Gastroesophageal sphincter (tissue), 4 donors: ENCODE measurements at regions not wholly inside any gene's neighbourhood (a gene's known extent, or its start where the extent isn't known, plus 50 kb on each side); places are given as distances from the start of the nearest gene placed in this dataset.

Experiments
- ATAC-seq: fragments of 150-250 bp; one replicate; pipeline ENCODE4 v1.9.1; 2016; ENCODE audit warnings: mild to moderate bottlenecking, moderate library complexity
- H3K27ac ChIP-seq, 4 donors: fragments of 200-600 bp; sonication (generic) in 3 of 4; 1 replicate in 3 of 4; 2 replicates in 1 of 4; pipeline ENCODE4 v1.5.1; 2016 to 2019
- H3K27me3 ChIP-seq: fragments of 200-600 bp; sonication (generic); one replicate; pipeline ENCODE4 v1.5.1; 2019
- H3K36me3 ChIP-seq, 2 donors: fragments of 200-600 bp; sonication (generic); one replicate each; pipeline ENCODE4 v1.5.1; 2019; ENCODE audit warnings: control low read depth in 1 of 2
- H3K4me1 ChIP-seq, 3 donors: fragments of 200-600 bp; sonication (generic); 1 replicate in 2 of 3; 2 replicates in 1 of 3; pipeline ENCODE4 v1.5.1; 2016 to 2019; ENCODE audit warnings: control low read depth in 2 of 3
- H3K4me3 ChIP-seq, 2 donors: fragments of 200-600 bp; sonication (generic); one replicate each; pipeline ENCODE4 v1.5.1; 2019; ENCODE audit warnings: mild to moderate bottlenecking in 1 of 2, moderate library complexity in 1 of 2
- H3K9me3 ChIP-seq, 3 donors: fragments of 200-600 bp; sonication (generic); one replicate each; pipeline ENCODE4 v1.5.1; 2017 to 2019; ENCODE audit warnings: control low read depth in 2 of 3
- EP300 ChIP-seq: sonication (generic); formaldehyde crosslinking; IDR thresholded peaks from one replicate; pipeline ENCODE4 v1.6.1; 2017; ENCODE audit warnings: antibody characterized with exemption, mild to moderate bottlenecking
- POLR2A ChIP-seq, 2 donors: fragments of 450-650 bp; IDR thresholded peaks; one replicate each; pipeline ENCODE4 v1.6.1; 2017; ENCODE audit warnings: antibody characterized with exemption in 2 of 2, mild to moderate bottlenecking in 2 of 2, moderate library complexity in 1 of 2
- POLR2AphosphoS5 ChIP-seq: sonication (generic); formaldehyde crosslinking; IDR thresholded peaks from one replicate; pipeline ENCODE4 v1.6.1; 2017; ENCODE audit warnings: antibody characterized with exemption
- WGBS, 2 donors: methylation state at CpG; one replicate each; pipeline ENCODE4 v1.1.5; 2018; ENCODE audit warnings: low coverage in 1 of 2; 5-methylcytosine and 5-hydroxymethylcytosine counted together
- TF ChIP-seq, protein P1 (sequence below), 4 experiments: fragments of 200-600 bp in 2 of 4; fragments of 450-650 bp in 2 of 4; sonication (generic) in 1 of 4; IDR thresholded peaks; one replicate each; pipeline ENCODE4 v1.5.1; 2017 to 2019; ENCODE audit warnings: antibody characterized with exemption in 4 of 4, mild to moderate bottlenecking in 2 of 4, moderate library complexity in 2 of 4

DNA sequence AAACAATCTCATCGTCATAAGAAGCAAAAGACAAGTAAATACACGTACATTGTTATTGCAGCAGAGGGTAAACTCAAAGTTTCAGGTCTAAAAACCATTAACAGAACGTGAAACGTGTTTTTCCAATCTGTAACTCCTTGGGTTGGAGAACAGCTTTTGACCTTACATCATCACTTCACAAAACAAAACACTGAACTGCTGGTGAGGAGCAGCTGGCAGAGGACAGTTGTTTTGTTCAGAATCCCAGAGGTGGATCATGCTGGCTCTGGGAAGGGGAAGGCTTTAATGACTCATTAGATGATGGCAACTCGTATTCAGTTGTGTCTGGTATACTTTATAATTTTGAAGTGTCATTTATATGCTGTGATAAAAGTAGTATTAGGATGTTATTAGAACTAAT lies 923.0 kb upstream of the CELF2 start:
- peak; percentile 28 for ATAC-seq
- Histone ChIP-seq H3K27me3 (no peaks in the 10 kb centered on the region), H3K27ac (no peak overlapping the region), H3K9me3 (no peaks in the 10 kb centered on the region), H3K4me1 (no peaks in the 10 kb centered on the region), H3K4me3 (no peak overlapping the region), H3K36me3 (no peaks in the 10 kb centered on the region)
- WGBS, 2 donors: 33 to 43% methylated on average over 5 of the region's 5 CpGs
- TF ChIP-seq POLR2A (IDR thresholded peaks at IDR 0.05) (no peak), EP300 (no peak), POLR2AphosphoS5 (no peak)
- TF ChIP-seq, protein P1, sequence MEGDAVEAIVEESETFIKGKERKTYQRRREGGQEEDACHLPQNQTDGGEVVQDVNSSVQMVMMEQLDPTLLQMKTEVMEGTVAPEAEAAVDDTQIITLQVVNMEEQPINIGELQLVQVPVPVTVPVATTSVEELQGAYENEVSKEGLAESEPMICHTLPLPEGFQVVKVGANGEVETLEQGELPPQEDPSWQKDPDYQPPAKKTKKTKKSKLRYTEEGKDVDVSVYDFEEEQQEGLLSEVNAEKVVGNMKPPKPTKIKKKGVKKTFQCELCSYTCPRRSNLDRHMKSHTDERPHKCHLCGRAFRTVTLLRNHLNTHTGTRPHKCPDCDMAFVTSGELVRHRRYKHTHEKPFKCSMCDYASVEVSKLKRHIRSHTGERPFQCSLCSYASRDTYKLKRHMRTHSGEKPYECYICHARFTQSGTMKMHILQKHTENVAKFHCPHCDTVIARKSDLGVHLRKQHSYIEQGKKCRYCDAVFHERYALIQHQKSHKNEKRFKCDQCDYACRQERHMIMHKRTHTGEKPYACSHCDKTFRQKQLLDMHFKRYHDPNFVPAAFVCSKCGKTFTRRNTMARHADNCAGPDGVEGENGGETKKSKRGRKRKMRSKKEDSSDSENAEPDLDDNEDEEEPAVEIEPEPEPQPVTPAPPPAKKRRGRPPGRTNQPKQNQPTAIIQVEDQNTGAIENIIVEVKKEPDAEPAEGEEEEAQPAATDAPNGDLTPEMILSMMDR (IDR thresholded peaks at IDR 0.05): no peak

DNA sequence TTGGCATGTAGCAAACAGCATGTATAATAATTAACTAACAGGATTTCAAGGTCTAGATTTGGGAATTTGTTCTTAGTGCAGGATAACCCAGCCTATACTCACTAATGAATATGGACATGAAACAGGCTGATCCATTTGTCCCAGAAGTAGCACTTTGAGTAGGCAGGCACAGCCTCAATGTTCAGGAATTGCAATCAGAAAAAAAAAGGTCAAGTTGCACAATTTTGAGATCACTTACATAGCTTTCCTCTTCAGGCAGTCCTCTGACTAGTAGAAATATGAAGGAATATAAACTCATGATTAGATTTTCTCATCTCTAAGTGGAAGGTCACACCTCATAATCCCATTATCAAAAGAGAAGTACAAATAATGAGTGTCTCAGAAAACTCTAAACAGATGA lies 921.4 kb upstream of the CELF2 start:
- no peaks in the 10 kb centered on the region for H3K27me3 ChIP-seq
- H3K9me3 ChIP-seq: no peaks in the 10 kb centered on the region
- no peak overlapping the region for H3K4me3 ChIP-seq
- H3K4me1 ChIP-seq: no peaks in the 10 kb centered on the region
- TF ChIP-seq POLR2AphosphoS5 (no peak), EP300 (no peak), POLR2A (IDR thresholded peaks at IDR 0.05) (no peak)
- TF ChIP-seq, protein P1 (IDR thresholded peaks at IDR 0.05): no peak
- ATAC-seq: no peak
- no peaks in the 10 kb centered on the region for H3K36me3 ChIP-seq
- H3K27ac ChIP-seq: no peak overlapping the region

DNA sequence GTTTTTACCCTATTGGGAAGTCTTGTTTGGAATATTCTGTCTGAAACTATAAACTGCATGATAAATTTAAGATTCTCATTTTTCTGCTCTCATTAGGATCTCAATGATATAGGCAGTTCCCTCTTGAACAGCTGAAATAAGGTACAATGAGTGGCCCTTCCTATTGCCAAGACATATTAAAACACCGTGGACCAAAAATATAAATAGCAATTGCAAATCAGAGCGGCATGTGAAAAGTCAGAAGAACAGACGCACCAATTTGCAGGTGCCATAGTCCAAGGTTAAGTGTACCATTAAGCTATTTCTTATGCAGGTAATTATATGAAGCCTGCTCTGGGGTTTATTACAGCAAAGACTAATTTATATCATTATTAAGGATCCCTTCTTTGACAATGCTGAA lies 920.8 kb upstream of the CELF2 start:
- H3K4me3 ChIP-seq: no peak overlapping the region
- TF ChIP-seq, protein P1 (IDR thresholded peaks at IDR 0.05): no peak
- no peak for TF ChIP-seq EP300
- no peak for TF ChIP-seq POLR2AphosphoS5
- TF ChIP-seq POLR2A (IDR thresholded peaks at IDR 0.05): no peak
- WGBS, 2 donors: 89 to 90% methylated on average over 3 of the region's 3 CpGs
- no peak for ATAC-seq
- no peaks in the 10 kb centered on the region for H3K9me3 ChIP-seq
- H3K27ac ChIP-seq: no peak overlapping the region
- no peaks in the 10 kb centered on the region for H3K36me3 ChIP-seq
- H3K4me1 ChIP-seq: no peaks in the 10 kb centered on the region
- no peaks in the 10 kb centered on the region for H3K27me3 ChIP-seq

DNA sequence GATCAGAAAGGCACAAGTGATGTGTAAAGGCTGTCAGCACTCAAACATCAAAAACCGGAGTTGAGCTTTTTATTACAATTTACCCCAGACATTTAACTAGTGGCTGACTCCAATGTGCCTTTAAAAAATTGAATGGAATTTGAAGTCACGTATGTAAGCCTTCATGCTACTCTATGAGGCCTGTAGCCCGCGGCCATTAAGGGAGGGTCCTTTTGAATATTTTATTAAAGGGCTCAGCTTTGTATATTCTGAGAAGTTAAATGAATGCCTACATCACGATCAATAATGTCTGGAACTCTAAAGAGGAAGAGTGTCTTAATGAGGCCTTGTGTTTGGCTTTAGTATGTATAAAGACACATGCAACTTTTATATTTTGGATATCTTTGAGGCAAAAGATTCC lies 916.6 kb upstream of the CELF2 start:
- no peak for TF ChIP-seq POLR2AphosphoS5
- Histone ChIP-seq H3K9me3 (no peaks in the 10 kb centered on the region), H3K4me1 (no peaks in the 10 kb centered on the region), H3K27me3 (no peaks in the 10 kb centered on the region), H3K4me3 (no peak overlapping the region), H3K36me3 (no peaks in the 10 kb centered on the region), H3K27ac (no peak overlapping the region)
- WGBS, 2 donors: 77 to 97% methylated on average over 5 of the region's 5 CpGs
- no peak for ATAC-seq

DNA sequence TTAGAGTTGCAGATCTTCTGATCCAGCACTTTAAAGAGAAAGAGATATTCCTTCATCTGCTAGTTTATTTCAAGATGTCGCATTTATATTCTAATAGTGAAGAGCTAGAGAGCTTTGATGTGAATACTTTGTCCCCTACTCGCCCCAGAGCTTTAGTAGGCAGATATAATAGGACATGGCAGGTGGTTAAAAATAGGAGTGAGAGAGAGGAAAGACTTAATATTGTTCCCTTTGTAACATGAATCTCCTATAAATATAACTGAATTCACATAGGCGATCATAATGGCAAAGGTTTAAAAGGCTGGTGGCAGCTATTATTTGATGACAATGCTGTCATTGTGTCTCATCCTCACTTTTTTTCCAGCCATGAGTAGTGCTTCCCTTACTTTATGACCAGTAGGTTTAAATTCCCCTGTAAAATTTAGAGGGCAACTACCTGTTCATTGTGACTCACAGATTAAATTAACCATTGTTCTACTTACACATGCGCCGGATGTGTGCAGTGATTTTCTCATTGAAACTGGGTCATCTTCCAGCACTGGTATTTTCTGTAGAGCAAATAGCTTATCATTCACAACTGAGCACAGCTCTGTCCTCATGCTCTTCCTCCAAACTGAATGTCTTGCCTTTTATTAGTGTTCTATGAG lies 906.7 kb upstream of the CELF2 start:
- no peaks in the 10 kb centered on the region for H3K4me1 ChIP-seq

More for the DNA sequence above, 906.7 kb upstream of the CELF2 start:
- no peak for TF ChIP-seq POLR2A (IDR thresholded peaks at IDR 0.05)
- TF ChIP-seq, protein P1 (IDR thresholded peaks at IDR 0.05): no peak
- no peak for TF ChIP-seq POLR2AphosphoS5
- no peak for TF ChIP-seq EP300
- Histone ChIP-seq H3K9me3 (peaks cover 0 to 6% (median 0%) of the 10 kb centered on the region in 3 donors), H3K36me3 (no peaks in the 10 kb centered on the region), H3K27me3 (no peaks in the 10 kb centered on the region), H3K4me3 (no peak overlapping the region), H3K27ac (no peak overlapping the region)
- ATAC-seq: no peak
- 86 to 94% methylated on average over 5 of the region's 5 CpGs for WGBS, 2 donors
